K562 (cell line): ENCODE measurements at regions not wholly inside any gene's neighbourhood (a gene's known extent, or its start where the extent isn't known, plus 50 kb on each side); places are given as distances from the start of the nearest gene placed in this dataset.

Experiments
- ATAC-seq: fragments of 200-7000 bp; cut with Tn5 transposase; 3 replicates; pipeline ENCODE4 v1.9.1; 2020; ENCODE audit warnings: moderate library complexity
- BruUV-seq: library from RNA; stranded (reverse); fragments of 400-500 nt; replicated peaks from 2 replicates; lab custom pipeline; 2021; lab: Mats Ljungman, UMichigan
- CTCF ChIA-PET: fragments of 300-600 bp; formaldehyde crosslinking; extraction: SDS; loops from one replicate; lab custom pipeline; 2021; ENCODE audit warnings: low intra/inter-chr PET ratio; lab: Yijun Ruan, JAX
- POLR2A ChIA-PET: fragments of 300-600, 350-650 bp; sonication (Branson Sonifier 250); formaldehyde crosslinking; extraction: SDS; loops from one replicate; lab custom pipeline; 2021; ENCODE audit warnings: antibody characterized with exemption, inconsistent platforms; lab: Yijun Ruan, JAX
- DNase-seq, 4 experiments: peaks; one replicate each; pipeline versions ENCODE4 v3.0.0 to v3.0.0-alpha.2; 2011 to 2018; ENCODE audit warnings: low spot score in 3 of 4, mixed read lengths in 3 of 4; ENCODE audit errors: extremely low read depth in 1 of 4
- FAIRE-seq: peaks from 2 replicates; lab custom pipeline; 2011; peaks lifted over from hg19 to GRCh38; lab: Jason Lieb, UNC
- H2AFZ ChIP-seq: 2 replicates; pipeline ENCODE4 v1.6.0; 2011; ENCODE audit warnings: low read depth, low read length, control low read depth, inconsistent platforms
- H3K27ac ChIP-seq: fragments of 200-600 bp; 3 replicates; pipeline ENCODE4 v1.8.0; 2011; ENCODE audit warnings: low read depth, mild to moderate bottlenecking, control low read depth, inconsistent platforms, low read length, moderate library complexity, mixed read lengths; ENCODE audit errors: extremely low read depth
- H3K27me3 ChIP-seq, 2 experiments: fragments of 300-600 bp in 1 of 2; 2 replicates in 1 of 2; 3 replicates in 1 of 2; pipeline versions ENCODE4 v1.6.0 to v1.8.0; 2011; ENCODE audit warnings: inconsistent platforms in 2 of 2, low read length in 2 of 2, mild to moderate bottlenecking in 1 of 2, mixed read lengths in 1 of 2, moderate library complexity in 1 of 2; ENCODE audit not compliant: control insufficient read depth in 2 of 2, insufficient read depth in 2 of 2
- H3K36me3 ChIP-seq: fragments of 300-600 bp; 3 replicates; pipeline ENCODE4 v1.8.0; 2011; ENCODE audit warnings: mild to moderate bottlenecking, low read length, inconsistent platforms; ENCODE audit not compliant: control insufficient read depth, insufficient read depth
- H3K4me1 ChIP-seq, 2 experiments: fragments of 200-600 bp in 1 of 2; replicated peaks in 1 of 2; 2 replicates in 1 of 2; 3 replicates in 1 of 2; pipeline versions ENCODE4 v1.5.1 to v1.8.0; 2011; ENCODE audit warnings: inconsistent platforms in 2 of 2, low read length in 2 of 2, mild to moderate bottlenecking in 1 of 2, mixed read lengths in 1 of 2, moderate library complexity in 1 of 2; ENCODE audit not compliant: control insufficient read depth in 2 of 2, insufficient read depth in 2 of 2
- H3K4me2 ChIP-seq: 2 replicates; pipeline ENCODE4 v1.6.1; 2011; ENCODE audit warnings: low read length, control low read depth, inconsistent platforms, mixed read lengths; ENCODE audit not compliant: insufficient read depth
- H3K4me3 ChIP-seq: fragments of 200-600 bp; sonication (generic), shearing (Covaris generic); 2 replicates; pipeline ENCODE4 v1.5.1; 2016; ENCODE audit warnings: control low read depth, inconsistent platforms
- H3K79me2 ChIP-seq: fragments of 200-600 bp; 3 replicates; pipeline ENCODE4 v1.8.0; 2011; ENCODE audit warnings: low read length, inconsistent platforms; ENCODE audit not compliant: control insufficient read depth, insufficient read depth
- H3K9ac ChIP-seq, 2 experiments: 2 replicates each; pipeline versions ENCODE4 v1.6.0 to v1.6.1; 2011; ENCODE audit warnings: low read depth in 2 of 2, low read length in 2 of 2, control low read depth in 1 of 2, inconsistent platforms in 1 of 2, mild to moderate bottlenecking in 1 of 2, mixed read lengths in 1 of 2; ENCODE audit not compliant: insufficient read depth in 1 of 2
- H3K9me1 ChIP-seq: one replicate; pipeline ENCODE4 v1.6.0; 2011; ENCODE audit warnings: inconsistent platforms, mild to moderate bottlenecking, low read length, moderate library complexity; ENCODE audit not compliant: control insufficient read depth, insufficient read depth
- H3K9me3 ChIP-seq: replicated peaks from 2 replicates; pipeline ENCODE4 v1.5.1; 2011; ENCODE audit warnings: low read depth, low read length, inconsistent platforms; ENCODE audit not compliant: control insufficient read depth, insufficient read depth
- H4K20me1 ChIP-seq: replicated peaks from 2 replicates; pipeline ENCODE4 v1.6.1; 2011; ENCODE audit warnings: low read length, inconsistent platforms, mixed read lengths; ENCODE audit not compliant: control insufficient read depth, insufficient read depth
- CBX5 ChIP-seq: IDR thresholded peaks from 2 replicates; pipeline ENCODE4 v1.6.1; 2014; ENCODE audit warnings: low read depth, borderline replicate concordance
- ELF2 ChIP-seq: fragments of 250-450 bp; sonication (Bioruptor Pico); IDR thresholded peaks from 2 replicates; pipeline ENCODE4 v1.5.0; 2021; ENCODE audit warnings: mild to moderate bottlenecking
- HNRNPL ChIP-seq: fragments of 200-400 bp; formaldehyde crosslinking; IDR thresholded peaks from 2 replicates; pipeline ENCODE4 v1.6.1; 2017; ENCODE audit warnings: low read depth, mild to moderate bottlenecking, low read length
- KDM1A ChIP-seq, 2 experiments: fragments of 450-650 bp; IDR thresholded peaks; 2 replicates each; pipeline ENCODE4 v1.6.1; 2016; ENCODE audit warnings: mild to moderate bottlenecking in 2 of 2
- MTA2 ChIP-seq: fragments of 450-650 bp; IDR thresholded peaks from 2 replicates; pipeline ENCODE4 v1.6.1; 2016; ENCODE audit warnings: low read depth
- NCOR1 ChIP-seq: fragments of 450-650 bp; IDR thresholded peaks from 2 replicates; pipeline ENCODE4 v1.6.1; 2016; ENCODE audit warnings: mild to moderate bottlenecking, moderate library complexity
- POLR2AphosphoS5 ChIP-seq: IDR thresholded peaks from 2 replicates; pipeline ENCODE4 v1.6.1; 2011; ENCODE audit warnings: mild to moderate bottlenecking, low read depth, low read length, moderate library complexity; ENCODE audit not compliant: control insufficient read depth, insufficient read depth
- SMARCA5 ChIP-seq: fragments of 450-650 bp; IDR thresholded peaks from 2 replicates; pipeline ENCODE4 v1.6.1; 2016
- ZBTB17 ChIP-seq: fragments of 450-650 bp; formaldehyde crosslinking; IDR thresholded peaks from 2 replicates; pipeline ENCODE4 v1.4.0; 2020; ENCODE audit warnings: mild to moderate bottlenecking
- ZEB2 ChIP-seq: fragments of 450-650 bp; IDR thresholded peaks from 2 replicates; pipeline ENCODE4 v1.6.1; 2016
- ZNF41 ChIP-seq: fragments of 250-450 bp; sonication (Bioruptor Pico); conservative IDR thresholded peaks from 2 replicates; pipeline ENCODE4 v1.4.0; 2020; ENCODE audit warnings: mild to moderate bottlenecking
- WGBS: fragments of 100-300 bp; shearing (Covaris generic); methylation state at CpG from one replicate; pipeline ENCODE4 v1.1.6; 2016; ENCODE audit warnings: low coverage, mixed read lengths; ENCODE audit not compliant: insufficient coverage; ENCODE audit errors: missing lambda C conversion rate; 5-methylcytosine and 5-hydroxymethylcytosine counted together
- in situ Hi-C: fragments of 300-500 bp; cut with MboI; formaldehyde crosslinking; loops from 4 replicates; pipeline ENCODE4 v1.15.0; 2018; ENCODE audit warnings: inconsistent platforms, mixed read lengths
- intact Hi-C: fragments of 100-400 bp; cut with micrococcal nuclease; formaldehyde crosslinking; loops from 2 replicates; pipeline ENCODE4 v1.14.2; 2022
- TF ChIP-seq, protein P1 (sequence below): IDR thresholded peaks from 2 replicates; pipeline ENCODE4 v1.6.1; 2012; ENCODE audit warnings: low read depth, low read length, improper control_type of control experiment, borderline replicate concordance
- TF ChIP-seq, protein P2 (sequence below): fragments of 450-650 bp; IDR thresholded peaks from 2 replicates; pipeline ENCODE4 v1.6.1; 2016
- TF ChIP-seq, protein P3 (sequence below): fragments of 200-800 bp; sonication (Bioruptor generic); IDR thresholded peaks from 2 replicates; pipeline ENCODE4 v1.6.1; 2017; ENCODE audit warnings: missing genetic modification characterization, missing compliant biosample characterization
- TF ChIP-seq, protein P4 (sequence below), 2 experiments: fragments of 450-650 bp; conservative IDR thresholded peaks; 2 replicates each; pipeline ENCODE4 v1.6.1; 2017; ENCODE audit warnings: mild to moderate bottlenecking in 2 of 2, moderate library complexity in 2 of 2
- TF ChIP-seq, protein P5 (sequence below): sonication (generic); formaldehyde crosslinking; IDR thresholded peaks from 2 replicates; pipeline ENCODE4 v1.8.0; 2023; ENCODE audit warnings: mild to moderate bottlenecking, missing genetic modification reagents

DNA sequence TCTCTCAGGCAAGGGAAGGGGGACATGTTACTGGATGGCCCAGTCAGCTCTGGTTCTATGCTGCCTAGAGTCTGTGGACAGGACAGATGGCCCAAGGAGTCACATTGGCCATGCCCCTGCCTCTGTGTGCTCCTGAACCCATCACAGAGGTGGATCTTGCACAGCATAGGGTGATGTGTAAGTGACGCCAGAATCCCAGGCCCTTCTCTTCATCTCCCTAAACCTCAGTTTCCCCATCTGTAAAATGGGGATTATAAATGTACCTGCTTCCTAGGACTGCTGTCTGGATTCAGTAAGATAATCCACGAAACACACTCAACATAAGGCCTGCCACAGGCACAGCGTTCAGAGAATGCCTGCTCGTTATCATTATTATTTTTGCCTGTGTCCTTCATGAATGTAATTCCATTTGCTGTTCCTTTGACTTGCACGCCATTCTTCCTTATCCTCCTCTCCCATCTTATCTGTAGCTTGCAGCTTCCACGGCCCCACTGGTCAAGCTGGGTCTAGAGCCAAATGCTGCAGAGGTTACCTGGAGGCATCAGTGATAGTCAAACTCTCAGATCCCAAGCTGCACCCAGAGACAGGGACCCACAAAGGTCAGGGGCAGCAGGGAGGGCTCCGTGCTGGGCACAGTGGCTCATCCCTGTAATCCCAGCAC, 207.0 kb downstream of the MN1 start:
- peak; percentile 32 to 57 (median 52) for DNase-seq
- no peak overlapping the region for H3K4me3 ChIP-seq
- FAIRE-seq, result peak; percentile 85
- H3K4me2 ChIP-seq, result no peak overlapping the region
- H3K79me2 ChIP-seq, result no peaks in the 10 kb centered on the region
- H3K4me1 ChIP-seq, result peaks cover 0 to 5% of the 10 kb centered on the region in 2 experiments; a peak in 3 of 5 replicates
- WGBS, result 0% methylated on average over 6 of the region's 7 CpGs
- H3K27ac ChIP-seq, result no peak overlapping the region
- ChIA-PET POLR2A (no interaction called here), CTCF (no interaction called here)
- H2AFZ ChIP-seq, result no peak overlapping the region
- ATAC-seq, result peak; percentile 75
- peaks cover 0 to 17% of the 10 kb centered on the region in 2 experiments; a peak in 2 of 5 replicates for H3K27me3 ChIP-seq
- peaks cover 6% of the 10 kb centered on the region; the same call in 1 of the 2 replicates for H4K20me1 ChIP-seq
- H3K36me3 ChIP-seq, result no peaks in the 10 kb centered on the region
- no peaks in the 10 kb centered on the region for H3K9me3 ChIP-seq
- in situ Hi-C loops, result no loop called here
- BruUV-seq, result no TSS peak
- H3K9ac ChIP-seq, result no peak overlapping the region
- intact Hi-C loops, result no loop called here
- no peaks in the 10 kb centered on the region for H3K9me1 ChIP-seq
- peak; percentile 8 to 37; a peak in 2 of 4 replicates for TF ChIP-seq KDM1A (IDR thresholded peaks at IDR 0.05)
- no peak for TF ChIP-seq CBX5
- TF ChIP-seq, protein P1, sequence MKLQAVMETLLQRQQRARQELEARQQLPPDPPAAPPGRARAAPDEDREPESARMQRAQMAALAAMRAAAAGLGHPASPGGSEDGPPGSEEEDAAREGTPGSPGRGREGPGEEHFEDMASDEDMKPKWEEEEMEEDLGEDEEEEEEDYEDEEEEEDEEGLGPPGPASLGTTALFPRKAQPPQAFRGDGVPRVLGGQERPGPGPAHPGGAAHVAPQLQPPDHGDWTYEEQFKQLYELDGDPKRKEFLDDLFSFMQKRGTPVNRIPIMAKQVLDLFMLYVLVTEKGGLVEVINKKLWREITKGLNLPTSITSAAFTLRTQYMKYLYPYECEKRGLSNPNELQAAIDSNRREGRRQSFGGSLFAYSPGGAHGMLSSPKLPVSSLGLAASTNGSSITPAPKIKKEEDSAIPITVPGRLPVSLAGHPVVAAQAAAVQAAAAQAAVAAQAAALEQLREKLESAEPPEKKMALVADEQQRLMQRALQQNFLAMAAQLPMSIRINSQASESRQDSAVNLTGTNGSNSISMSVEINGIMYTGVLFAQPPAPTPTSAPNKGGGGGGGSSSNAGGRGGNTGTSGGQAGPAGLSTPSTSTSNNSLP, result no peak
- peak; percentile 69; the same call in 1 of the 2 replicates for TF ChIP-seq SMARCA5
- TF ChIP-seq, protein P2, sequence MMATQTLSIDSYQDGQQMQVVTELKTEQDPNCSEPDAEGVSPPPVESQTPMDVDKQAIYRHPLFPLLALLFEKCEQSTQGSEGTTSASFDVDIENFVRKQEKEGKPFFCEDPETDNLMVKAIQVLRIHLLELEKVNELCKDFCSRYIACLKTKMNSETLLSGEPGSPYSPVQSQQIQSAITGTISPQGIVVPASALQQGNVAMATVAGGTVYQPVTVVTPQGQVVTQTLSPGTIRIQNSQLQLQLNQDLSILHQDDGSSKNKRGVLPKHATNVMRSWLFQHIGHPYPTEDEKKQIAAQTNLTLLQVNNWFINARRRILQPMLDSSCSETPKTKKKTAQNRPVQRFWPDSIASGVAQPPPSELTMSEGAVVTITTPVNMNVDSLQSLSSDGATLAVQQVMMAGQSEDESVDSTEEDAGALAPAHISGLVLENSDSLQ, result peak; percentile 68
- TF ChIP-seq ZEB2, result peak; percentile 78
- no peak for TF ChIP-seq ELF2
- TF ChIP-seq ZNF41 (CRISPR knock-in tag), result no peak
- no peak for TF ChIP-seq HNRNPL
- TF ChIP-seq, protein P3, sequence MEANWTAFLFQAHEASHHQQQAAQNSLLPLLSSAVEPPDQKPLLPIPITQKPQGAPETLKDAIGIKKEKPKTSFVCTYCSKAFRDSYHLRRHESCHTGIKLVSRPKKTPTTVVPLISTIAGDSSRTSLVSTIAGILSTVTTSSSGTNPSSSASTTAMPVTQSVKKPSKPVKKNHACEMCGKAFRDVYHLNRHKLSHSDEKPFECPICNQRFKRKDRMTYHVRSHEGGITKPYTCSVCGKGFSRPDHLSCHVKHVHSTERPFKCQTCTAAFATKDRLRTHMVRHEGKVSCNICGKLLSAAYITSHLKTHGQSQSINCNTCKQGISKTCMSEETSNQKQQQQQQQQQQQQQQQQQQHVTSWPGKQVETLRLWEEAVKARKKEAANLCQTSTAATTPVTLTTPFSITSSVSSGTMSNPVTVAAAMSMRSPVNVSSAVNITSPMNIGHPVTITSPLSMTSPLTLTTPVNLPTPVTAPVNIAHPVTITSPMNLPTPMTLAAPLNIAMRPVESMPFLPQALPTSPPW (CRISPR knock-in tag), result peak; percentile 47; the same call in 1 of the 2 replicates
- TF ChIP-seq MTA2, result peak; percentile 88
- peak; percentile 42; the same call in 1 of the 2 replicates for TF ChIP-seq POLR2AphosphoS5
- TF ChIP-seq, protein P4, sequence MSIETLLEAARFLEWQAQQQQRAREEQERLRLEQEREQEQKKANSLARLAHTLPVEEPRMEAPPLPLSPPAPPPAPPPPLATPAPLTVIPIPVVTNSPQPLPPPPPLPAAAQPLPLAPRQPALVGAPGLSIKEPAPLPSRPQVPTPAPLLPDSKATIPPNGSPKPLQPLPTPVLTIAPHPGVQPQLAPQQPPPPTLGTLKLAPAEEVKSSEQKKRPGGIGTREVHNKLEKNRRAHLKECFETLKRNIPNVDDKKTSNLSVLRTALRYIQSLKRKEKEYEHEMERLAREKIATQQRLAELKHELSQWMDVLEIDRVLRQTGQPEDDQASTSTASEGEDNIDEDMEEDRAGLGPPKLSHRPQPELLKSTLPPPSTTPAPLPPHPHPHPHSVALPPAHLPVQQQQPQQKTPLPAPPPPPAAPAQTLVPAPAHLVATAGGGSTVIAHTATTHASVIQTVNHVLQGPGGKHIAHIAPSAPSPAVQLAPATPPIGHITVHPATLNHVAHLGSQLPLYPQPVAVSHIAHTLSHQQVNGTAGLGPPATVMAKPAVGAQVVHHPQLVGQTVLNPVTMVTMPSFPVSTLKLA (conservative IDR thresholded peaks at IDR 0.05), result no peak
- peak; percentile 74 for TF ChIP-seq NCOR1
- TF ChIP-seq, protein P5, sequence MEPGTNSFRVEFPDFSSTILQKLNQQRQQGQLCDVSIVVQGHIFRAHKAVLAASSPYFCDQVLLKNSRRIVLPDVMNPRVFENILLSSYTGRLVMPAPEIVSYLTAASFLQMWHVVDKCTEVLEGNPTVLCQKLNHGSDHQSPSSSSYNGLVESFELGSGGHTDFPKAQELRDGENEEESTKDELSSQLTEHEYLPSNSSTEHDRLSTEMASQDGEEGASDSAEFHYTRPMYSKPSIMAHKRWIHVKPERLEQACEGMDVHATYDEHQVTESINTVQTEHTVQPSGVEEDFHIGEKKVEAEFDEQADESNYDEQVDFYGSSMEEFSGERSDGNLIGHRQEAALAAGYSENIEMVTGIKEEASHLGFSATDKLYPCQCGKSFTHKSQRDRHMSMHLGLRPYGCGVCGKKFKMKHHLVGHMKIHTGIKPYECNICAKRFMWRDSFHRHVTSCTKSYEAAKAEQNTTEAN (CRISPR knock-in tag), result no peak
- TF ChIP-seq ZBTB17 (CRISPR knock-in tag), result 0 out of 2 replicates have a peak, but pooled peaks have one; percentile 31
